B cell (primary cell): ENCODE measurements at regions not wholly inside any gene's neighbourhood (a gene's known extent, or its start where the extent isn't known, plus 50 kb on each side); places are given as distances from the start of the nearest gene placed in this dataset.

Experiments
- CTCF ChIP-seq: fragments of 200-600 bp; IDR thresholded peaks from one replicate; pipeline ENCODE4 v1.8.0; 2022; ENCODE audit warnings: antibody characterized with exemption, mild to moderate bottlenecking
- EZH2 ChIP-seq: IDR thresholded peaks from 2 replicates; pipeline ENCODE4 v1.6.1; 2012; ENCODE audit warnings: borderline replicate concordance, low read depth, mild to moderate bottlenecking, moderate library complexity, low read length; ENCODE audit not compliant: insufficient read depth, poor library complexity, severe bottlenecking

GRCh38 chr5:74516211-74516636 lies 124.3 kb downstream of the ENC1 start:
- no peak for TF ChIP-seq CTCF
- no peak for TF ChIP-seq EZH2
